Cardiac fibroblast (primary cell): ENCODE measurements at regions not wholly inside any gene's neighbourhood (a gene's known extent, or its start where the extent isn't known, plus 50 kb on each side); places are given as distances from the start of the nearest gene placed in this dataset.

Source experiments
- DNase-seq, 2 donors: peaks; one replicate each; pipeline versions ENCODE4 v3.0.0 to v3.0.0-alpha.2; 2010; ENCODE audit warnings: low read depth in 2 of 2
- H3K4me3 ChIP-seq, 2 donors: replicated peaks in 1 of 2; 1 replicate in 1 of 2; 2 replicates in 1 of 2; pipeline ENCODE4 v1.5.1; 2011; ENCODE audit warnings: low read depth in 2 of 2, low read length in 2 of 2, mild to moderate bottlenecking in 2 of 2, moderate library complexity in 1 of 2
- TF ChIP-seq, protein P1 (sequence below): IDR thresholded peaks from one replicate; pipeline ENCODE4 v1.5.1; 2011; ENCODE audit warnings: low read depth, mild to moderate bottlenecking, low read length, inconsistent platforms

GRCh38 chr3:157872902-157873301 is 233.3 kb downstream of the SHOX2 start:
- H3K4me3 ChIP-seq = no peak overlapping the region
- TF ChIP-seq, protein P1, sequence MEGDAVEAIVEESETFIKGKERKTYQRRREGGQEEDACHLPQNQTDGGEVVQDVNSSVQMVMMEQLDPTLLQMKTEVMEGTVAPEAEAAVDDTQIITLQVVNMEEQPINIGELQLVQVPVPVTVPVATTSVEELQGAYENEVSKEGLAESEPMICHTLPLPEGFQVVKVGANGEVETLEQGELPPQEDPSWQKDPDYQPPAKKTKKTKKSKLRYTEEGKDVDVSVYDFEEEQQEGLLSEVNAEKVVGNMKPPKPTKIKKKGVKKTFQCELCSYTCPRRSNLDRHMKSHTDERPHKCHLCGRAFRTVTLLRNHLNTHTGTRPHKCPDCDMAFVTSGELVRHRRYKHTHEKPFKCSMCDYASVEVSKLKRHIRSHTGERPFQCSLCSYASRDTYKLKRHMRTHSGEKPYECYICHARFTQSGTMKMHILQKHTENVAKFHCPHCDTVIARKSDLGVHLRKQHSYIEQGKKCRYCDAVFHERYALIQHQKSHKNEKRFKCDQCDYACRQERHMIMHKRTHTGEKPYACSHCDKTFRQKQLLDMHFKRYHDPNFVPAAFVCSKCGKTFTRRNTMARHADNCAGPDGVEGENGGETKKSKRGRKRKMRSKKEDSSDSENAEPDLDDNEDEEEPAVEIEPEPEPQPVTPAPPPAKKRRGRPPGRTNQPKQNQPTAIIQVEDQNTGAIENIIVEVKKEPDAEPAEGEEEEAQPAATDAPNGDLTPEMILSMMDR = no peak
- peak in 1 of 2 donors; percentile 21 for DNase-seq

- no peak overlapping the region for H3K4me3 ChIP-seq
- TF ChIP-seq, protein P1 = no peak
- no peak for DNase-seq
These were observed 234.3 kb downstream of the SHOX2 start for GRCh38 chr3:157871838-157872460.

DNA sequence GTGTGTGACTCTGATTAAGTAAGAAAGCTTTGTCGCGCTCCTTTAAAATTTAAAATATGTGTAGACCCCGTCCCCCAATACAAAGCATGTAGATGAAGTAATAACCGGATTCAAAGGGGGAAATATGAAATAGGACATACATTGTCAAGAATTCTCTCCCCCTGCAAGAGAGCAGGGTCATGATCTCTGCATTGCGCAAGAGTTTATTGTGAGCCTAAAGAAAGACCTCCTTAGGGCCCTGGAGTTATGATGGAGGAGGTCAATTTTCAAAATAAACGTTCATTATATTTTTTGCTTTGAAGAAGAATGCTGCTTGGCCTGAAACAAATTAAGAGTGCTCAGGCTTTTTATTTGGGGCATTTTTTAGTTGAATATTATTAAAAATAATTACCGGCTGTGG is 235.0 kb downstream of the SHOX2 start:
- no peak for DNase-seq
- no peak overlapping the region for H3K4me3 ChIP-seq
- TF ChIP-seq, protein P1 = no peak

DNA sequence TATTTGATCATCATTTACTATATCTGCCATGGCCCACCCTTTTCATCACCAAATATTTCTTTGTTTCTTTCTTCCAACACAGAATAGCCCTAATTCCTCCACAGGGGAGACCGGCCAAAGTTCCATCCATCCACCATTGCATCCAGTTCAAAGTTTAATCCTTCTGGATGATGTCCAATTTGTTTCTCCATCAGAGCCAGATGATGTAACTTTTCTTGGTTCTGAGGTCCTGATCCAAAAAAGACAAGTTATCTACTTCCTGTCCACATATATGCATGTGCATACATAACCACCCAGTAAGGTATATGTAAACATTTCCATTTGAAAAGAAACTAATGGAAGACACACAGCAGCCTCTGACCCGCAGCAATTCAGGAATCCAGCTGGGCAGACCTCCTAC is 237.3 kb downstream of the SHOX2 start:
- DNase-seq = peak in 1 of 2 donors; percentile 40
- TF ChIP-seq, protein P1 = no peak
- H3K4me3 ChIP-seq = no peak overlapping the region

GRCh38 chr3:157868196-157868595 is 238.0 kb downstream of the SHOX2 start:
- peak; percentile 55 to 79 for DNase-seq
- TF ChIP-seq, protein P1 = no peak
- no peak overlapping the region for H3K4me3 ChIP-seq

GRCh38 chr3:157865352-157866000 is 240.7 kb downstream of the SHOX2 start:
- no peak overlapping the region for H3K4me3 ChIP-seq
- DNase-seq = peak in 1 of 2 donors; percentile 23
- TF ChIP-seq, protein P1 = peak; percentile 57
